Uterus (tissue), 2 donors: ENCODE measurements at regions not wholly inside any gene's neighbourhood (a gene's known extent, or its start where the extent isn't known, plus 50 kb on each side); places are given as distances from the start of the nearest gene placed in this dataset.

Experiments
- POLR2A ChIP-seq, 2 donors: fragments of 450-650 bp; IDR thresholded peaks; one replicate each; pipeline ENCODE4 v1.6.1; 2016; ENCODE audit warnings: antibody characterized with exemption in 2 of 2, mild to moderate bottlenecking in 1 of 2, moderate library complexity in 1 of 2
- TF ChIP-seq, protein P1 (sequence below), 4 experiments: fragments of 200-600 bp in 2 of 4; fragments of 450-650 bp in 2 of 4; sonication (generic) in 2 of 4; IDR thresholded peaks; one replicate each; pipeline ENCODE4 v1.5.1; 2016 to 2019; ENCODE audit warnings: antibody characterized with exemption in 4 of 4, mild to moderate bottlenecking in 2 of 4, moderate library complexity in 1 of 4

GRCh38 chr4:124183231-124183630, 529.3 kb downstream of the ANKRD50 start:
- TF ChIP-seq, protein P1, sequence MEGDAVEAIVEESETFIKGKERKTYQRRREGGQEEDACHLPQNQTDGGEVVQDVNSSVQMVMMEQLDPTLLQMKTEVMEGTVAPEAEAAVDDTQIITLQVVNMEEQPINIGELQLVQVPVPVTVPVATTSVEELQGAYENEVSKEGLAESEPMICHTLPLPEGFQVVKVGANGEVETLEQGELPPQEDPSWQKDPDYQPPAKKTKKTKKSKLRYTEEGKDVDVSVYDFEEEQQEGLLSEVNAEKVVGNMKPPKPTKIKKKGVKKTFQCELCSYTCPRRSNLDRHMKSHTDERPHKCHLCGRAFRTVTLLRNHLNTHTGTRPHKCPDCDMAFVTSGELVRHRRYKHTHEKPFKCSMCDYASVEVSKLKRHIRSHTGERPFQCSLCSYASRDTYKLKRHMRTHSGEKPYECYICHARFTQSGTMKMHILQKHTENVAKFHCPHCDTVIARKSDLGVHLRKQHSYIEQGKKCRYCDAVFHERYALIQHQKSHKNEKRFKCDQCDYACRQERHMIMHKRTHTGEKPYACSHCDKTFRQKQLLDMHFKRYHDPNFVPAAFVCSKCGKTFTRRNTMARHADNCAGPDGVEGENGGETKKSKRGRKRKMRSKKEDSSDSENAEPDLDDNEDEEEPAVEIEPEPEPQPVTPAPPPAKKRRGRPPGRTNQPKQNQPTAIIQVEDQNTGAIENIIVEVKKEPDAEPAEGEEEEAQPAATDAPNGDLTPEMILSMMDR (IDR thresholded peaks at IDR 0.05) = no peak
- TF ChIP-seq POLR2A (IDR thresholded peaks at IDR 0.05) = no peak
